Ovary (tissue), 7 donors: ENCODE measurements at regions not wholly inside any gene's neighbourhood (a gene's known extent, or its start where the extent isn't known, plus 50 kb on each side); places are given as distances from the start of the nearest gene placed in this dataset.

ENCODE experiments used
- DNase-seq, 5 donors: peaks; one replicate each; pipeline ENCODE4 v3.0.0-alpha.2; 2019 to 2020
- H3K27ac ChIP-seq, 2 donors: fragments of 200-600 bp; one replicate each; pipeline versions ENCODE4 v1.5.1 to v1.8.0; 2019 to 2022
- H3K27me3 ChIP-seq: fragments of 200-600 bp; one replicate; pipeline ENCODE4 v1.8.0; 2022
- H3K36me3 ChIP-seq: fragments of 200-600 bp; sonication (generic); one replicate; pipeline ENCODE4 v1.5.1; 2019
- H3K4me1 ChIP-seq: one replicate; pipeline ENCODE4 v1.8.1; 2013; ENCODE audit warnings: mild to moderate bottlenecking, moderate library complexity; ENCODE audit not compliant: insufficient read depth
- H3K4me3 ChIP-seq: fragments of 200-600 bp; sonication (generic); one replicate; pipeline ENCODE4 v1.5.1; 2017
- H3K9me3 ChIP-seq, 2 donors: fragments of 200-600 bp in 1 of 2; sonication (generic) in 1 of 2; one replicate each; pipeline versions ENCODE4 v1.5.1 to v1.8.1; 2013 to 2019; ENCODE audit warnings: mild to moderate bottlenecking in 1 of 2, moderate library complexity in 1 of 2
- CTCF ChIP-seq, 3 donors: fragments of 450-650 bp in 2 of 3; fragments of 200-600 bp in 1 of 3; IDR thresholded peaks; one replicate each; pipeline versions ENCODE4 v1.5.1 to v1.8.0; 2016 to 2022; ENCODE audit warnings: antibody characterized with exemption in 3 of 3, mild to moderate bottlenecking in 1 of 3
- EP300 ChIP-seq: sonication (generic); formaldehyde crosslinking; IDR thresholded peaks from one replicate; pipeline ENCODE4 v1.6.1; 2017; ENCODE audit warnings: antibody characterized with exemption
- POLR2A ChIP-seq: fragments of 450-650 bp; IDR thresholded peaks from one replicate; pipeline ENCODE4 v1.6.1; 2017; ENCODE audit warnings: antibody characterized with exemption, mild to moderate bottlenecking, moderate library complexity
- WGBS, 3 donors: extraction: QIAGEN DNeasy Blood & Tissue Kit in 1 of 3; methylation state at CpG; one replicate each; pipeline versions ENCODE4 v1.1.5 to v1.1.7; 2013 to 2017; 5-methylcytosine and 5-hydroxymethylcytosine counted together
- intact Hi-C, 4 donors: fragments of 100-400 bp; cut with DNase I; formaldehyde crosslinking; loops; one replicate each; pipeline versions ENCODE4 v1.11.0 to v1.15.1; 2022 to 2023
- donor health status: DM: no; HTN: no; CAD: no; lungs with moderate emphysema.
- donor health status: DM: no; HTN: no; CAD: no.
- donor health status: Bipolar disorder and iron deficiency.
- donor health status: DM: no; HTN: no; CAD: no.
- donor health status: DM: yes; HTN: yes; CAD: no.

GRCh38 chr5:3412146-3412545 lies 183.5 kb upstream of the IRX1 start:
- Histone ChIP-seq H3K4me3 (no peak overlapping the region), H3K27me3 (no peaks in the 10 kb centered on the region), H3K36me3 (no peaks in the 10 kb centered on the region), H3K4me1 (no peaks in the 10 kb centered on the region), H3K27ac (no peak overlapping the region), H3K9me3 (no peaks in the 10 kb centered on the region)
- DNase-seq, result no peak
- WGBS, 3 donors, result 60 to 85% (median 71%) methylated on average over 1 of the region's 1 CpG
- intact Hi-C loops, result no loop called here
- TF ChIP-seq CTCF (IDR thresholded peaks at IDR 0.05) (no peak), POLR2A (no peak), EP300 (no peak)

- H3K9me3 ChIP-seq, result no peaks in the 10 kb centered on the region
- no peak overlapping the region for H3K27ac ChIP-seq
- no peak overlapping the region for H3K4me3 ChIP-seq
- no peaks in the 10 kb centered on the region for H3K36me3 ChIP-seq
- no peaks in the 10 kb centered on the region for H3K4me1 ChIP-seq
- intact Hi-C loops, result no loop called here
- DNase-seq, result no peak
- TF ChIP-seq POLR2A (no peak), CTCF (IDR thresholded peaks at IDR 0.05) (no peak), EP300 (no peak)
- 46 to 73% (median 63%) methylated on average over 2 of the region's 2 CpGs for WGBS, 3 donors
- no peaks in the 10 kb centered on the region for H3K27me3 ChIP-seq
Observed at GRCh38 chr5:3411363-3411762, 184.3 kb upstream of the IRX1 start.

- TF ChIP-seq POLR2A (no peak), EP300 (no peak), CTCF (IDR thresholded peaks at IDR 0.05) (no peak)
- WGBS, 3 donors, result 69 to 77% (median 70%) methylated on average over 8 of the region's 8 CpGs
- no peak for DNase-seq
- Histone ChIP-seq H3K27ac (no peak overlapping the region), H3K9me3 (no peaks in the 10 kb centered on the region), H3K4me1 (no peaks in the 10 kb centered on the region), H3K27me3 (no peaks in the 10 kb centered on the region), H3K4me3 (no peak overlapping the region), H3K36me3 (no peaks in the 10 kb centered on the region)
- intact Hi-C loops, result no loop called here
Observed at GRCh38 chr5:3401635-3402034, 194.0 kb upstream of the IRX1 start.

- no peaks in the 10 kb centered on the region for H3K27me3 ChIP-seq
- H3K36me3 ChIP-seq, result no peaks in the 10 kb centered on the region
- no peak overlapping the region for H3K4me3 ChIP-seq
- H3K27ac ChIP-seq, result no peak overlapping the region
- no peaks in the 10 kb centered on the region for H3K9me3 ChIP-seq
- TF ChIP-seq CTCF (IDR thresholded peaks at IDR 0.05) (no peak), POLR2A (no peak), EP300 (no peak)
- 81 to 84% (median 82%) methylated on average over 8 of the region's 8 CpGs for WGBS, 3 donors
- no peaks in the 10 kb centered on the region for H3K4me1 ChIP-seq
- DNase-seq, result no peak
- intact Hi-C loops, result no loop called here
Observed at GRCh38 chr5:3400659-3401058, 195.0 kb upstream of the IRX1 start.
